Loucy (cell line): ENCODE measurements at regions not wholly inside any gene's neighbourhood (a gene's known extent, or its start where the extent isn't known, plus 50 kb on each side); places are given as distances from the start of the nearest gene placed in this dataset.

Source experiments
- H2AFZ ChIP-seq: fragments of 200-600 bp; sonication (generic); 2 replicates; pipeline ENCODE4 v1.6.0; 2016; ENCODE audit warnings: antibody characterized with exemption, mild to moderate bottlenecking, low read length, moderate library complexity
- H3F3A ChIP-seq: fragments of 200-600 bp; 2 replicates; pipeline ENCODE4 v1.6.0; 2016; ENCODE audit warnings: antibody characterized with exemption, low read depth, mild to moderate bottlenecking
- H3K27me3 ChIP-seq: fragments of 200-600 bp; sonication (generic); 2 replicates; pipeline ENCODE4 v1.6.1; 2014; ENCODE audit warnings: low read length, mild to moderate bottlenecking; ENCODE audit not compliant: insufficient read depth, poor library complexity, severe bottlenecking
- H3K36me3 ChIP-seq: fragments of 200-600 bp; sonication (generic); 2 replicates; pipeline ENCODE4 v1.6.1; 2016; ENCODE audit warnings: low read length; ENCODE audit not compliant: insufficient read depth
- H3K4me1 ChIP-seq: fragments of 200-600 bp; sonication (generic); 2 replicates; pipeline ENCODE4 v1.5.1; 2014; ENCODE audit warnings: low read length, mild to moderate bottlenecking; ENCODE audit not compliant: insufficient read depth, poor library complexity, severe bottlenecking
- H3K4me2 ChIP-seq: fragments of 200-600 bp; sonication (generic); 2 replicates; pipeline ENCODE4 v1.6.0; 2014; ENCODE audit warnings: antibody characterized with exemption, low read length, low read depth, mild to moderate bottlenecking; ENCODE audit not compliant: poor library complexity, severe bottlenecking
- H3K4me3 ChIP-seq: fragments of 200-600 bp; sonication (generic); 2 replicates; pipeline ENCODE4 v1.5.1; 2014; ENCODE audit warnings: low read length, mild to moderate bottlenecking, mixed read lengths; ENCODE audit not compliant: poor library complexity, severe bottlenecking
- H3K79me2 ChIP-seq: fragments of 200-600 bp; sonication (generic); 2 replicates; pipeline ENCODE4 v1.6.1; 2014; ENCODE audit warnings: low read length; ENCODE audit not compliant: insufficient read depth
- H3K9ac ChIP-seq: fragments of 200-600 bp; sonication (generic); 2 replicates; pipeline ENCODE4 v1.6.0; 2014; ENCODE audit warnings: mild to moderate bottlenecking, low read depth, low read length, moderate library complexity; ENCODE audit not compliant: poor library complexity, severe bottlenecking
- H3K9me2 ChIP-seq: fragments of 200-600 bp; sonication (generic); replicated peaks from 2 replicates; pipeline ENCODE4 v1.6.1; 2016; ENCODE audit warnings: low read depth, low read length, mixed read lengths
- H3K9me3 ChIP-seq: fragments of 200-600 bp; sonication (generic); 2 replicates; pipeline ENCODE4 v1.6.1; 2014; ENCODE audit warnings: mild to moderate bottlenecking, antibody characterized with exemption, low read length, low read depth; ENCODE audit not compliant: insufficient read depth
- H4K20me1 ChIP-seq: fragments of 200-600 bp; sonication (generic); 2 replicates; pipeline ENCODE4 v1.6.0; 2014; ENCODE audit warnings: antibody characterized with exemption, low read length, mild to moderate bottlenecking; ENCODE audit not compliant: insufficient read depth, poor library complexity, severe bottlenecking
- CTCF ChIP-seq: fragments of 200-600 bp; sonication (generic); conservative IDR thresholded peaks from 2 replicates; pipeline ENCODE4 v1.5.1; 2014; ENCODE audit warnings: mild to moderate bottlenecking, antibody characterized with exemption, low read length
- EZH2phosphoT487 ChIP-seq: fragments of 200-600 bp; IDR thresholded peaks from 2 replicates; pipeline ENCODE4 v1.6.1; 2018; ENCODE audit warnings: antibody characterized with exemption, mild to moderate bottlenecking, moderate library complexity, borderline replicate concordance

GRCh38 chr6:144664281-144664680 lies 379.1 kb downstream of the UTRN start:
- TF ChIP-seq EZH2phosphoT487 (no peak), CTCF (no peak)
- peaks cover 7% of the 10 kb centered on the region; the same call in 1 of the 2 replicates for H3K79me2 ChIP-seq
- no peaks in the 10 kb centered on the region for H3K9me2 ChIP-seq
- peaks cover 11% of the 10 kb centered on the region for H3K4me1 ChIP-seq
- no peak overlapping the region for H3K9ac ChIP-seq
- no peak overlapping the region for H3K4me3 ChIP-seq
- H3K27me3 ChIP-seq, result no peaks in the 10 kb centered on the region
- no peaks in the 10 kb centered on the region for H4K20me1 ChIP-seq
- no peak overlapping the region for H2AFZ ChIP-seq
- no peaks in the 10 kb centered on the region for H3F3A ChIP-seq
- no peaks in the 10 kb centered on the region for H3K36me3 ChIP-seq
- no peaks in the 10 kb centered on the region for H3K9me3 ChIP-seq
- no peak overlapping the region for H3K4me2 ChIP-seq

- Histone ChIP-seq H3K4me3 (no peak overlapping the region), H3K9me2 (no peaks in the 10 kb centered on the region), H2AFZ (no peak overlapping the region), H3K4me1 (peaks cover 4% of the 10 kb centered on the region), H3F3A (no peaks in the 10 kb centered on the region), H3K27me3 (no peaks in the 10 kb centered on the region), H3K36me3 (no peaks in the 10 kb centered on the region), H3K9me3 (no peaks in the 10 kb centered on the region), H3K9ac (no peak overlapping the region), H3K79me2 (peaks cover 2% of the 10 kb centered on the region; the same call in 1 of the 2 replicates), H3K4me2 (no peak overlapping the region), H4K20me1 (no peaks in the 10 kb centered on the region)
- TF ChIP-seq EZH2phosphoT487 (no peak), CTCF (no peak)
Measured at GRCh38 chr6:144664947-144665346, 379.8 kb downstream of the UTRN start.

GRCh38 chr6:144665932-144666450 lies 380.9 kb downstream of the UTRN start:
- H3K9ac ChIP-seq, result no peak overlapping the region
- H3K4me1 ChIP-seq, result peaks cover 3% of the 10 kb centered on the region
- no peaks in the 10 kb centered on the region for H3K27me3 ChIP-seq
- TF ChIP-seq CTCF (no peak), EZH2phosphoT487 (no peak)
- 0 out of 2 replicates have a peak, but pooled peaks cover 4% of the 10 kb centered on the region for H3K9me3 ChIP-seq
- H3K36me3 ChIP-seq, result no peaks in the 10 kb centered on the region
- no peaks in the 10 kb centered on the region for H4K20me1 ChIP-seq
- no peaks in the 10 kb centered on the region for H3K79me2 ChIP-seq
- no peaks in the 10 kb centered on the region for H3F3A ChIP-seq
- no peak overlapping the region for H2AFZ ChIP-seq
- no peaks in the 10 kb centered on the region for H3K9me2 ChIP-seq
- no peak overlapping the region for H3K4me3 ChIP-seq
- H3K4me2 ChIP-seq, result no peak overlapping the region
